GM12874 (cell line): ENCODE measurements at regions not wholly inside any gene's neighbourhood (a gene's known extent, or its start where the extent isn't known, plus 50 kb on each side); places are given as distances from the start of the nearest gene placed in this dataset.

Source experiments
- CTCF ChIP-seq: IDR thresholded peaks from 2 replicates; pipeline ENCODE4 v1.5.1; 2011; ENCODE audit warnings: low read depth, mild to moderate bottlenecking, control low read depth, low read length, moderate library complexity; ENCODE audit not compliant: insufficient read depth

DNA sequence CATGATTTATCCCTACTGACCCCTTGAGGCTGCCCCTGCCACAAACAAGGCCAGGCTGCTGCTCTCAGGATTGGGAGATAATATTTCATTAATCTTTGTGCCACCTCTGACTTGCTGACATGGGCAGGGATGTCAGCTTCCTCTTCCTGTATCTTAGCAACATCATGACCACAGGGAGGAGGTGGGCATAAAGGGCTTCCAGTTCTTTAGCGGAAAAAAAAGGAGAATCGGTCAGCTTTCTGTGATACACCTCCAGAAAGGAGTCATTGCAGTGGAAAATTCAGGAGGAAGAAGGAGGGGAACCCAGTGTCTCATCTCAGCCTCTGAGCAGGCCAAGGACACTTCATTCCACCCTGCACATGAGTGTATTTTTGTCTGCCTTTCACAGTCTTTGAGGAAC lies 206.8 kb upstream of the SDK2 start:
- TF ChIP-seq CTCF = no peak

- TF ChIP-seq CTCF = no peak
Observed at GRCh38 chr17:73851921-73852320, 207.7 kb upstream of the SDK2 start.

DNA sequence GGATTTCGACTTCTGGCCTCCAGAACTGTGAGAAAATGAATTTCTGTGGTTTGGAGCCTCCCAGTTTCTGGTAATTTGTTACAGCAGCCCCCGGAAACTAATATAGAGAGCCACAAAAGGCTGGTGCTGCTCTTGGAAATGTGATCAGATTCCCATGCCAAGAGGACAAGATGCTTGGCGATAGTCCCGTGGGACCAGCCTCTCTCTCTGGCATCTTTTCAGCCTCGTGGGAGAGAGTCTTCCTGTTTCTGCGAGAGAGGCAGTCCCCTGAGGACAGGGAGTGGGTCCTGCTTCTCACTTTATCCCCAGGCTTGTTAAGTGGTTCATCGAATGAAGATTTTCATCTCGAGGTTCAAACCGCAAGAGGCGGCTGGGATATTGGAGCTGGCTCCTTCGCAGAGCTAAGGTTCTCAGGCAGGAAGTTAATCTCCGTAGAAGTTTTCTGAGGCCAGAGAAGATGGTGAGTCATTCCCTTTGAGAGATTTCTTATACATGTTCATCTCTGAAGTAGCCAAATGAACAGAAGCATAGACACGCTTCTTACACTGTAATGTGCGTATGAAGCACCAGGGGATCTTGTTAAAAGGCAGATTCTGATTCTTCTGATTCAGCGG lies 211.6 kb upstream of the SDK2 start:
- TF ChIP-seq CTCF = no peak

- no peak for TF ChIP-seq CTCF
Observed at GRCh38 chr17:73856556-73856955, 212.3 kb upstream of the SDK2 start.

DNA sequence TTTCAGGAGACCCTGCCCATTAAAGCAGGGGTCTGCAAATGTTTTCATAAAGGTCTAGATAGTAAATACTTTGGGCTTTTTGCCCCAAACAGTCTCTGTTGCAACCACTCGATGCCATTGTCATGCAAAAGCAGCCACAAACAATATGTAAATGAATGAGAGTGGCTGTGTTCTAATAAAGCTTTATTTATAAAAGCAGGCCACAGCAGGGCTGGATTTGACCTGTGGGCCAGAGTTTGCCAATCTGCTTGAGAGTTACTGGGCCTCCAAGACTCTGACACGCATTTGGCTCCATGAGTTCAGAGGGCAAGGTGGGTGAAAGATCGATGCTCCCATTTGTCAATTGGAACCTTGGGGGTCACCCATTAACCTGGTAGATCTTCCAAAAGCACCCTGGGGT lies 217.3 kb upstream of the SDK2 start:
- no peak for TF ChIP-seq CTCF

GRCh38 chr17:73863761-73864535 lies 219.7 kb upstream of the SDK2 start:
- TF ChIP-seq CTCF = no peak

GRCh38 chr17:73865831-73866230 lies 221.6 kb upstream of the SDK2 start:
- TF ChIP-seq CTCF = no peak
